ENCODE measurements at regions not wholly inside any gene's neighbourhood (a gene's known extent, or its start where the extent isn't known, plus 50 kb on each side); places are given as distances from the start of the nearest gene placed in this dataset.

DNA sequence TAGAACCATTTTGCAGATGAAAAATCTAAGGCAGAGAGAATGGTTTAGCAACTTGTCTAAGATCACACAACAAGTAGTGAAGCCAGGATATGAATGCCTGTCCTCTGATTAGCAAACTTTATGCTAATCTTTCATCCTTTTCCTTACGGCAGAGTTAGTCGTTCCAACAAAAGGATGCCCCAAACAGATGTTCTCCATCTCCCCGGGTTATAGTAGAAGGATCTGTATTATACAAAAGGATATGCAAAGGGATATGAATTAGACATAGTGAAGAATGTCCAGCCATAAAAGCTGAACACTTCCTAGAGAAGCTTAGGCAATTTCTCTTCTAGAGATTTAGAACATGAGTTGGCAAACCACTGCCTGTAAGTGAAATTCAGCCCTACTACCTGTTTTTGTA, 291.6 kb upstream of the DUSP10 start:
- Histone ChIP-seq H3K9ac (ENCODE audit: low read depth, low read length) (no peak overlapping the region), H3K9me3 (ENCODE audit: insufficient read depth, low read depth, low read length) (no peaks in the 10 kb centered on the region), H3K27me3 (ENCODE audit: insufficient read depth, low read length) (no peaks in the 10 kb centered on the region), H3K36me3 (ENCODE audit: insufficient read depth, low read length) (no peaks in the 10 kb centered on the region), H3K4me3 (ENCODE audit: low read length) (no peak overlapping the region), H3K4me1 (ENCODE audit: insufficient read depth, low read length) (peaks cover 2% of the 10 kb centered on the region; the same call in 1 of the 2 replicates), H3K27ac (ENCODE audit: low read depth, low read length) (no peak overlapping the region)
- 93% methylated on average over 3 of the region's 3 CpGs for WGBS

- Histone ChIP-seq H3K27ac (ENCODE audit: low read depth, low read length) (no peak overlapping the region), H3K9ac (ENCODE audit: low read depth, low read length) (no peak overlapping the region), H3K4me1 (ENCODE audit: insufficient read depth, low read length) (peaks cover 3% of the 10 kb centered on the region; the same call in 1 of the 2 replicates), H3K36me3 (ENCODE audit: insufficient read depth, low read length) (no peaks in the 10 kb centered on the region), H3K9me3 (ENCODE audit: insufficient read depth, low read depth, low read length) (no peaks in the 10 kb centered on the region), H3K4me3 (ENCODE audit: low read length) (no peak overlapping the region), H3K27me3 (ENCODE audit: insufficient read depth, low read length) (no peaks in the 10 kb centered on the region)
- WGBS, result 90% methylated on average over 1 of the region's 1 CpG
Observed at GRCh38 chr1:222031318-222031717, 289.4 kb upstream of the DUSP10 start.

GRCh38 chr1:222028676-222029075, 286.8 kb upstream of the DUSP10 start:
- Histone ChIP-seq H3K9me3 (ENCODE audit: insufficient read depth, low read depth, low read length) (no peaks in the 10 kb centered on the region), H3K27ac (ENCODE audit: low read depth, low read length) (no peak overlapping the region), H3K9ac (ENCODE audit: low read depth, low read length) (no peak overlapping the region), H3K36me3 (ENCODE audit: insufficient read depth, low read length) (no peaks in the 10 kb centered on the region), H3K27me3 (ENCODE audit: insufficient read depth, low read length) (no peaks in the 10 kb centered on the region), H3K4me1 (ENCODE audit: insufficient read depth, low read length) (peaks cover 3% of the 10 kb centered on the region; the same call in 1 of the 2 replicates), H3K4me3 (ENCODE audit: low read length) (no peak overlapping the region)
- WGBS, result 90% methylated on average over 2 of the region's 2 CpGs

DNA sequence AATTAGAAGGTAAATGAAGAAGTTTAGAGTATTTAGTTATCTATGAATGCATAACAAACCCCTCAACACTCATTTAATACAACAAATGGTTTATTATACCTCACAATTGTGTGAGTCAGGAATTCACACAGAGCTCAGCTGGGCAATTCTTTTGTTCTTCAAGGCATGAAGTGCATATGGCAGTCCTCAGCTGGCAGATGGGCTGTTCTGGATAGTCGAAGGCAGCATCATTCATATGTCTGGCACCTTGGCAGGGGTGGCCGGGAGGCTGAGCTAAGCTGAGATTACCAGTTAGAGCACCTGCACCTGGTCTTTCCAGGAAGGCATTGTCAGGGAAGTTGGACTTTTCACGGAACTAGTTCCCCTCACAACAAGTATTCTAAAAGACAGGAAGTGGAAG, 286.2 kb upstream of the DUSP10 start:
- Histone ChIP-seq H3K9ac (ENCODE audit: low read depth, low read length) (no peak overlapping the region), H3K27ac (ENCODE audit: low read depth, low read length) (no peak overlapping the region), H3K4me3 (ENCODE audit: low read length) (no peak overlapping the region), H3K9me3 (ENCODE audit: insufficient read depth, low read depth, low read length) (no peaks in the 10 kb centered on the region), H3K27me3 (ENCODE audit: insufficient read depth, low read length) (no peaks in the 10 kb centered on the region), H3K36me3 (ENCODE audit: insufficient read depth, low read length) (no peaks in the 10 kb centered on the region), H3K4me1 (ENCODE audit: insufficient read depth, low read length) (peaks cover 3% of the 10 kb centered on the region; the same call in 1 of the 2 replicates)
- WGBS, result 83% methylated on average over 3 of the region's 3 CpGs

DNA sequence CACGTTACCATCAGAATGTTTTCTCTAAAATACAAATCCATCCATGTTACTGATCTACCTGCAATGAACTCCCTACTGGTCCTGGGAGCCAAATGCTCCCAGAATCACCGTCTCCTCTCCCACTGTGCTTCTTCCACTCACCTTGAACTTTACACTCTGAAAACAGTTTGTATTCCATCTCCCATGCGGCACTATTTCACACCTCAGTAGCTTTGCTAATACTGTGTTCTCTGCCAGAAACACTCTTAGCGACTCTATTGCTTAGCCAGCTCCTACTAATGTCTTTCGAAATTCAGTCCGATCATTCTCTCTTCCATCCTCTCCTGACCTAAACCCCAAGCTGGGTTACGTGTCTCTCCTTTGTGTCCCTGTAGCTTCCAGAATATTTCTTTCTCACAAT, 284.4 kb upstream of the DUSP10 start:
- no peak overlapping the region for H3K4me3 ChIP-seq (ENCODE audit: low read length)
- peaks cover 3% of the 10 kb centered on the region; the same call in 1 of the 2 replicates for H3K4me1 ChIP-seq (ENCODE audit: insufficient read depth, low read length)
- H3K27me3 ChIP-seq (ENCODE audit: insufficient read depth, low read length), result no peaks in the 10 kb centered on the region
- H3K9me3 ChIP-seq (ENCODE audit: insufficient read depth, low read depth, low read length), result no peaks in the 10 kb centered on the region
- no peak overlapping the region for H3K27ac ChIP-seq (ENCODE audit: low read depth, low read length)
- no peak overlapping the region for H3K9ac ChIP-seq (ENCODE audit: low read depth, low read length)
- H3K36me3 ChIP-seq (ENCODE audit: insufficient read depth, low read length), result no peaks in the 10 kb centered on the region
- 92% methylated on average over 7 of the region's 7 CpGs for WGBS

DNA sequence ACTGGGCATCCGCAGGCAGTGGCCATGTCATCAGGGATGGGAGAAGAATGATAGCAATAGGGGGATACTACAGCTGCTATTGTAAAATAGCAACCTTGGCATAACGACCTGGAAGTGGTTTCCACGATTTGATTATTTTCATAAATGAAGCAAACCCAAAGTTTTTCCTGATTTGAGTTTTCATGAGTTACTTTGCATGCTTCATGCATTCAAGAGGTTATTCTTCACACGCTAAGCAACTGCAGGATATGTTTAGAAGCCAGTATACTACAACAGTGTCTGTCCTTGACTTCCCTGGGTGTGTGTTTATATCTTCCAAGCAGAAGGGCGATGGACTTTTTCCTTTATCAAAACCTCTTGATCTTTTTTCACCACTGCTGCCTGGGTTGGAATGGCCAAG, 281.1 kb upstream of the DUSP10 start:
- no peak overlapping the region for H3K27ac ChIP-seq (ENCODE audit: low read depth, low read length)
- H3K4me3 ChIP-seq (ENCODE audit: low read length), result no peak overlapping the region
- H3K9me3 ChIP-seq (ENCODE audit: insufficient read depth, low read depth, low read length), result no peaks in the 10 kb centered on the region
- 0 out of 2 replicates have a peak, but pooled peaks cover 3% of the 10 kb centered on the region for H3K4me1 ChIP-seq (ENCODE audit: insufficient read depth, low read length)
- WGBS, result 96% methylated on average over 4 of the region's 5 CpGs
- no peaks in the 10 kb centered on the region for H3K36me3 ChIP-seq (ENCODE audit: insufficient read depth, low read length)
- no peak overlapping the region for H3K9ac ChIP-seq (ENCODE audit: low read depth, low read length)
- no peaks in the 10 kb centered on the region for H3K27me3 ChIP-seq (ENCODE audit: insufficient read depth, low read length)

GRCh38 chr1:222021129-222021528, 279.2 kb upstream of the DUSP10 start:
- WGBS, result 92% methylated on average over 4 of the region's 5 CpGs
- Histone ChIP-seq H3K27me3 (ENCODE audit: insufficient read depth, low read length) (no peaks in the 10 kb centered on the region), H3K4me3 (ENCODE audit: low read length) (no peak overlapping the region), H3K9me3 (ENCODE audit: insufficient read depth, low read depth, low read length) (no peaks in the 10 kb centered on the region), H3K4me1 (ENCODE audit: insufficient read depth, low read length) (0 out of 2 replicates have a peak, but pooled peaks cover 3% of the 10 kb centered on the region), H3K9ac (ENCODE audit: low read depth, low read length) (no peak overlapping the region), H3K27ac (ENCODE audit: low read depth, low read length) (no peak overlapping the region), H3K36me3 (ENCODE audit: insufficient read depth, low read length) (no peaks in the 10 kb centered on the region)

GRCh38 chr1:222020553-222020952, 278.7 kb upstream of the DUSP10 start:
- no peak overlapping the region for H3K4me3 ChIP-seq (ENCODE audit: low read length)
- no peak overlapping the region for H3K9ac ChIP-seq (ENCODE audit: low read depth, low read length)
- H3K27me3 ChIP-seq (ENCODE audit: insufficient read depth, low read length), result no peaks in the 10 kb centered on the region
- H3K36me3 ChIP-seq (ENCODE audit: insufficient read depth, low read length), result no peaks in the 10 kb centered on the region
- no peaks in the 10 kb centered on the region for H3K9me3 ChIP-seq (ENCODE audit: insufficient read depth, low read depth, low read length)
- H3K27ac ChIP-seq (ENCODE audit: low read depth, low read length), result no peak overlapping the region
- H3K4me1 ChIP-seq (ENCODE audit: insufficient read depth, low read length), result 0 out of 2 replicates have a peak, but pooled peaks cover 3% of the 10 kb centered on the region

DNA sequence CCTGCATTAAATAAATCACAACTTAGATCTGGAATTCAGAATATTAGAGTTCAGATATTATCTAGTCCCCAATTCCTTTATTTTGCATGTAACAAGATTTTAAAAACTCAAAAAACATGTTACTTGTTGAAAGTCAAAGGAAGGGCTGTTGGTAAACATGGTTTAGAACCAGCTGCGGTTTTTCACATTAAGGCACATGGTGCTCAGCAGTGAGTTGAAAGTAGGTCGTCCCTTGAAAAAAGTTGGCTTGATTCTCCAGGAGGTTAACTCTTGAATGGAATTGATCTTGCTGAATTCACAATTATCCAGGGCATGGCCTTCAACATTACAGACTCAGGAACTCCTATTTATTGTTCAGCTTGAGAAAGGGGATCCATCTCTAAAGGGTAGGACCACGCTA, 277.1 kb upstream of the DUSP10 start:
- no peaks in the 10 kb centered on the region for H3K36me3 ChIP-seq (ENCODE audit: insufficient read depth, low read length)
- no peaks in the 10 kb centered on the region for H3K9me3 ChIP-seq (ENCODE audit: insufficient read depth, low read depth, low read length)
- no peak overlapping the region for H3K9ac ChIP-seq (ENCODE audit: low read depth, low read length)
- H3K27me3 ChIP-seq (ENCODE audit: insufficient read depth, low read length), result no peaks in the 10 kb centered on the region
- WGBS, result 90% methylated on average over 3 of the region's 3 CpGs
- H3K4me1 ChIP-seq (ENCODE audit: insufficient read depth, low read length), result 0 out of 2 replicates have a peak, but pooled peaks cover 3% of the 10 kb centered on the region
- no peak overlapping the region for H3K4me3 ChIP-seq (ENCODE audit: low read length)
- no peak overlapping the region for H3K27ac ChIP-seq (ENCODE audit: low read depth, low read length)

DNA sequence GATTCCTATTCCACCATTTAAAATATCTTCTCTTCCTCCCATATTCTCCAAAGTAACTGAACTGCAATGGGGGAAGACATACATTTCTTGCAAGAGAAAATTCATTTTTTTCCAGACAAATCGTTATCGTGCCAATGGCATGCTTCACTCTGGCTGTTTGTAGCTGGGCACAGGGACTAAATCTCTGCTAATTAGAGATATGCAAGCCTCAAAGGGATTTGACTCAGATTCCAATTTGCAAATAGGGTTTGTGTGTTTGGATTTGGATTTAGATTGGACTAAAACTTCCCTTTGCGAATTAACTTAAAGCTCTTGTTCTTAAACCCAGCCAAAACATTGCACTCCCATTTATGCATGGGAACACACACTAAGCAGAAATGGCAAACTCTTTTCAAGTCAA, 276.2 kb upstream of the DUSP10 start:
- 87% methylated on average over 3 of the region's 3 CpGs for WGBS

DNA sequence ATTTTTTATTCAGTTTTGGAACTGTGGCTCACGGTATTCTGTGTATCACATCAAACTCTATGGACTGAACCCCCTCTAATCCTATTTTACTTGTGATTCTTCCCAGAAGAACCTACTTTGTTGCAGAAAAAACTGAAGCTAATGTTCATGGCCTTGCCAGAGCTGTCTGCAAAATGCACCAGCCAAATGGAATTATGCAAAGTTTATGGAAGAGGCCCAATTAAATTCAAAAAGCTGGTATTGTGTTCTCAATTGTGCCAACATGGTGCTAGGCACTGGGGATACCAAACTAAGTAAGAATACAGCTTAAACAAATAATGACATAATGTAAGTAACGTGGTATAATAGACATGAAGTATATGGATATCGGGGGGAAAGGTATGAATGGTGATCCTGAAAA, 273.8 kb upstream of the DUSP10 start:
- no peak overlapping the region for H3K4me3 ChIP-seq (ENCODE audit: low read length)
- H3K4me1 ChIP-seq (ENCODE audit: insufficient read depth, low read length), result 0 out of 2 replicates have a peak, but pooled peaks cover 3% of the 10 kb centered on the region
- no peak overlapping the region for H3K9ac ChIP-seq (ENCODE audit: low read depth, low read length)
- 92% methylated on average over 3 of the region's 3 CpGs for WGBS
- 0 out of 2 replicates have a peak, but pooled peaks cover 4% of the 10 kb centered on the region for H3K9me3 ChIP-seq (ENCODE audit: insufficient read depth, low read depth, low read length)
- no peaks in the 10 kb centered on the region for H3K36me3 ChIP-seq (ENCODE audit: insufficient read depth, low read length)
- no peaks in the 10 kb centered on the region for H3K27me3 ChIP-seq (ENCODE audit: insufficient read depth, low read length)
- no peak overlapping the region for H3K27ac ChIP-seq (ENCODE audit: low read depth, low read length)

More for the DNA sequence above, 276.2 kb upstream of the DUSP10 start:
- no peaks in the 10 kb centered on the region for H3K9me3 ChIP-seq (ENCODE audit: insufficient read depth, low read depth, low read length)
- H3K27ac ChIP-seq (ENCODE audit: low read depth, low read length), result no peak overlapping the region
- no peak overlapping the region for H3K9ac ChIP-seq (ENCODE audit: low read depth, low read length)
- H3K36me3 ChIP-seq (ENCODE audit: insufficient read depth, low read length), result no peaks in the 10 kb centered on the region
- no peaks in the 10 kb centered on the region for H3K27me3 ChIP-seq (ENCODE audit: insufficient read depth, low read length)
- 0 out of 2 replicates have a peak, but pooled peaks cover 3% of the 10 kb centered on the region for H3K4me1 ChIP-seq (ENCODE audit: insufficient read depth, low read length)
- no peak overlapping the region for H3K4me3 ChIP-seq (ENCODE audit: low read length)

- Histone ChIP-seq H3K9ac (ENCODE audit: low read depth, low read length) (no peak overlapping the region), H3K4me1 (ENCODE audit: insufficient read depth, low read length) (0 out of 2 replicates have a peak, but pooled peaks cover 3% of the 10 kb centered on the region), H3K27me3 (ENCODE audit: insufficient read depth, low read length) (no peaks in the 10 kb centered on the region), H3K4me3 (ENCODE audit: low read length) (no peak overlapping the region), H3K9me3 (ENCODE audit: insufficient read depth, low read depth, low read length) (0 out of 2 replicates have a peak, but pooled peaks cover 4% of the 10 kb centered on the region), H3K27ac (ENCODE audit: low read depth, low read length) (no peak overlapping the region), H3K36me3 (ENCODE audit: insufficient read depth, low read length) (no peaks in the 10 kb centered on the region)
- WGBS, result 95% methylated on average over 4 of the region's 4 CpGs
Observed at GRCh38 chr1:222014001-222014400, 272.1 kb upstream of the DUSP10 start.
